22Rv1 (cell line): ENCODE measurements at regions not wholly inside any gene's neighbourhood (a gene's known extent, or its start where the extent isn't known, plus 50 kb on each side); places are given as distances from the start of the nearest gene placed in this dataset.

ENCODE experiments used
- ZFX ChIP-seq: fragments of 450-650 bp; IDR thresholded peaks from 2 replicates; pipeline ENCODE4 v1.6.1; 2017; ENCODE audit warnings: antibody characterized with exemption, borderline replicate concordance
- TF ChIP-seq, protein P1 (sequence below): fragments of 450-650 bp; IDR thresholded peaks from 2 replicates; pipeline ENCODE4 v1.5.1; 2017; ENCODE audit warnings: mild to moderate bottlenecking

DNA sequence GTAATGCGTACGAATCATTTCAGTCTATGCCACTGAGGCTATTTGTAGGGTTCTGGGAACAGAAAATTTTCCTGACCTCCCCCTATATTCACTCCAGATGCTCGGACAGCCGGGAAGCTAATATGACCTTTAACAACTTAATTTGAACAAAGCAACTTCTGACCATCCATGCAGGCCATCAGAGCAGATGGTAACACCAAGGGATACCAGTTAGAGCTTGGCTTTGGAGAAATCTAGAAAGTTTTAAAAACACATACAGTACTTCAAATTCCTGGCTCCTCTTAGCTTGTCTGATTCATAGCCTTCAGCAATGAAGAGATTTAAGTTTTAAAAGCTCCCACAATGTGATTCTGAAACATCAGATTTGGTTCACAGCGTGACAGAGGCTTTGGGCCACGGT, 257.3 kb downstream of the GPAM start:
- TF ChIP-seq, protein P1, sequence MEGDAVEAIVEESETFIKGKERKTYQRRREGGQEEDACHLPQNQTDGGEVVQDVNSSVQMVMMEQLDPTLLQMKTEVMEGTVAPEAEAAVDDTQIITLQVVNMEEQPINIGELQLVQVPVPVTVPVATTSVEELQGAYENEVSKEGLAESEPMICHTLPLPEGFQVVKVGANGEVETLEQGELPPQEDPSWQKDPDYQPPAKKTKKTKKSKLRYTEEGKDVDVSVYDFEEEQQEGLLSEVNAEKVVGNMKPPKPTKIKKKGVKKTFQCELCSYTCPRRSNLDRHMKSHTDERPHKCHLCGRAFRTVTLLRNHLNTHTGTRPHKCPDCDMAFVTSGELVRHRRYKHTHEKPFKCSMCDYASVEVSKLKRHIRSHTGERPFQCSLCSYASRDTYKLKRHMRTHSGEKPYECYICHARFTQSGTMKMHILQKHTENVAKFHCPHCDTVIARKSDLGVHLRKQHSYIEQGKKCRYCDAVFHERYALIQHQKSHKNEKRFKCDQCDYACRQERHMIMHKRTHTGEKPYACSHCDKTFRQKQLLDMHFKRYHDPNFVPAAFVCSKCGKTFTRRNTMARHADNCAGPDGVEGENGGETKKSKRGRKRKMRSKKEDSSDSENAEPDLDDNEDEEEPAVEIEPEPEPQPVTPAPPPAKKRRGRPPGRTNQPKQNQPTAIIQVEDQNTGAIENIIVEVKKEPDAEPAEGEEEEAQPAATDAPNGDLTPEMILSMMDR: no peak
- TF ChIP-seq ZFX: no peak
